ENCODE measurements at regions not wholly inside any gene's neighbourhood (a gene's known extent, or its start where the extent isn't known, plus 50 kb on each side); places are given as distances from the start of the nearest gene placed in this dataset.

DNA sequence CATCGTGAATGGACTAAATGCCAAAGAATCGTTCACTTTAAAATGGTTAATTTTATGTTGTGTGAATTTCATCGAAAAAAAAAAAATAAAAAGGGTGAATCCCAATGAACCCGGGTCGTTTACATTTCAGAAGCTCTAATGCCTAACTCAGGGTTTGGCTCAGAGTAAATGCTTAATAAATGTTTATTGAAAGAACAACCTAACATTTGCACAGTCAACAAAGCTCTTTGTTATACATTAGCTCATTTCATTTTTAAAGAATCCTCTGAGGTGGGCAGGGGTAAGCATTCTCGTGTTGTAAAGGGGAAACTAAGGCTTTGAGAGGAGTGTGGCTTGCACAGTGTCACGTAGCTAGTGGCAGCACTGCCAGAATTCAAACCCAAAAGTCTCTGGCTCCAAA lies 109.5 kb downstream of the RPLP1 start:
- TF ChIP-seq, protein P1, sequence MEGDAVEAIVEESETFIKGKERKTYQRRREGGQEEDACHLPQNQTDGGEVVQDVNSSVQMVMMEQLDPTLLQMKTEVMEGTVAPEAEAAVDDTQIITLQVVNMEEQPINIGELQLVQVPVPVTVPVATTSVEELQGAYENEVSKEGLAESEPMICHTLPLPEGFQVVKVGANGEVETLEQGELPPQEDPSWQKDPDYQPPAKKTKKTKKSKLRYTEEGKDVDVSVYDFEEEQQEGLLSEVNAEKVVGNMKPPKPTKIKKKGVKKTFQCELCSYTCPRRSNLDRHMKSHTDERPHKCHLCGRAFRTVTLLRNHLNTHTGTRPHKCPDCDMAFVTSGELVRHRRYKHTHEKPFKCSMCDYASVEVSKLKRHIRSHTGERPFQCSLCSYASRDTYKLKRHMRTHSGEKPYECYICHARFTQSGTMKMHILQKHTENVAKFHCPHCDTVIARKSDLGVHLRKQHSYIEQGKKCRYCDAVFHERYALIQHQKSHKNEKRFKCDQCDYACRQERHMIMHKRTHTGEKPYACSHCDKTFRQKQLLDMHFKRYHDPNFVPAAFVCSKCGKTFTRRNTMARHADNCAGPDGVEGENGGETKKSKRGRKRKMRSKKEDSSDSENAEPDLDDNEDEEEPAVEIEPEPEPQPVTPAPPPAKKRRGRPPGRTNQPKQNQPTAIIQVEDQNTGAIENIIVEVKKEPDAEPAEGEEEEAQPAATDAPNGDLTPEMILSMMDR (IDR thresholded peaks at IDR 0.05) = no peak
- no peak for TF ChIP-seq POLR2A (IDR thresholded peaks at IDR 0.05)

All from thyroid gland (tissue), 4 donors.